SK-N-SH treated with all-trans-retinoic acid at 6 μM for 48 hours (cell line): ENCODE measurements at regions not wholly inside any gene's neighbourhood (a gene's known extent, or its start where the extent isn't known, plus 50 kb on each side); places are given as distances from the start of the nearest gene placed in this dataset.

ENCODE experiments used
- ATAC-seq: fragments of 200-7000 bp; cut with Tn5 transposase; 3 replicates; pipeline ENCODE4 v1.9.1; 2020; ENCODE audit warnings: mild to moderate bottlenecking, moderate library complexity
- ARNTL ChIP-seq: fragments of 450-650 bp; formaldehyde crosslinking; IDR thresholded peaks from 2 replicates; pipeline ENCODE4 v1.5.0; 2020; ENCODE audit warnings: low read depth, mild to moderate bottlenecking, moderate library complexity, borderline replicate concordance
- BACH2 ChIP-seq: fragments of 250-450 bp; sonication (Bioruptor Pico); IDR thresholded peaks from 2 replicates; pipeline ENCODE4 v1.9.0; 2021; ENCODE audit warnings: mild to moderate bottlenecking, borderline replicate concordance
- ESRRG ChIP-seq: fragments of 250-450 bp; sonication (Bioruptor Pico); IDR thresholded peaks from 2 replicates; pipeline ENCODE4 v1.6.1; 2021; ENCODE audit warnings: mild to moderate bottlenecking
- OSR1 ChIP-seq: fragments of 250-450 bp; sonication (Bioruptor Pico); IDR thresholded peaks from 2 replicates; pipeline ENCODE4 v1.8.0; 2022; ENCODE audit warnings: moderate library complexity, mild to moderate bottlenecking, inconsistent platforms
- POU6F1 ChIP-seq: fragments of 250-450 bp; sonication (Bioruptor Pico); IDR thresholded peaks from 2 replicates; pipeline ENCODE4 v1.8.0; 2021; ENCODE audit warnings: low read depth, mild to moderate bottlenecking, moderate library complexity, borderline replicate concordance
- PPARA ChIP-seq: fragments of 250-450 bp; sonication (Bioruptor Pico); IDR thresholded peaks from 2 replicates; pipeline ENCODE4 v1.5.0; 2020; ENCODE audit warnings: mild to moderate bottlenecking, borderline replicate concordance
- RARB ChIP-seq: fragments of 250-450 bp; sonication (Bioruptor Pico); IDR thresholded peaks from 2 replicates; pipeline ENCODE4 v1.8.0; 2021; ENCODE audit warnings: mild to moderate bottlenecking, moderate library complexity
- TCF4 ChIP-seq: fragments of 250-450 bp; sonication (Bioruptor Pico); IDR thresholded peaks from 2 replicates; pipeline ENCODE4 v1.8.0; 2021; ENCODE audit warnings: mild to moderate bottlenecking, moderate library complexity, borderline replicate concordance
- TOX ChIP-seq: fragments of 250-450 bp; sonication (Bioruptor Pico); IDR thresholded peaks from 2 replicates; pipeline ENCODE4 v1.8.0; 2021; ENCODE audit warnings: mild to moderate bottlenecking, moderate library complexity, borderline replicate concordance
- ZC3H10 ChIP-seq: fragments of 250-450 bp; sonication (Bioruptor Pico); IDR thresholded peaks from 2 replicates; pipeline ENCODE4 v1.5.1; 2021; ENCODE audit warnings: mild to moderate bottlenecking, moderate library complexity
- ZFP3 ChIP-seq: fragments of 250-450 bp; sonication (Bioruptor Pico); IDR thresholded peaks from 2 replicates; pipeline ENCODE4 v1.5.0; 2020; ENCODE audit warnings: mild to moderate bottlenecking, moderate library complexity
- ZFP30 ChIP-seq: fragments of 450-650 bp; formaldehyde crosslinking; IDR thresholded peaks from 2 replicates; pipeline ENCODE4 v1.5.0; 2022; ENCODE audit warnings: mild to moderate bottlenecking, moderate library complexity
- ZNF565 ChIP-seq: fragments of 450-650 bp; formaldehyde crosslinking; conservative IDR thresholded peaks from 2 replicates; pipeline ENCODE4 v1.5.0; 2020; ENCODE audit warnings: low read depth, mild to moderate bottlenecking, moderate library complexity
- ZNF70 ChIP-seq: fragments of 450-650 bp; formaldehyde crosslinking; IDR thresholded peaks from 2 replicates; pipeline ENCODE4 v1.5.0; 2020; ENCODE audit warnings: mild to moderate bottlenecking, moderate library complexity
- TF ChIP-seq, protein P1 (sequence below): fragments of 250-450 bp; sonication (Bioruptor Pico); IDR thresholded peaks from 2 replicates; pipeline ENCODE4 v1.8.0; 2020; ENCODE audit warnings: mild to moderate bottlenecking, moderate library complexity, borderline replicate concordance
- TF ChIP-seq, protein P2 (sequence below): fragments of 250-450 bp; sonication (Bioruptor Pico); IDR thresholded peaks from 2 replicates; pipeline ENCODE4 v1.5.1; 2021; ENCODE audit warnings: mild to moderate bottlenecking, moderate library complexity
- TF ChIP-seq, protein P3 (sequence below): fragments of 250-450 bp; sonication (Bioruptor Pico); IDR thresholded peaks from 2 replicates; pipeline ENCODE4 v1.5.1; 2020; ENCODE audit warnings: low read depth, mild to moderate bottlenecking, moderate library complexity
- TF ChIP-seq, protein P4 (sequence below): fragments of 250-450 bp; sonication (Bioruptor Pico); IDR thresholded peaks from 2 replicates; pipeline ENCODE4 v1.5.0; 2020; ENCODE audit warnings: mild to moderate bottlenecking, moderate library complexity

GRCh38 chr13:42686165-42686564, 95.2 kb upstream of the FAM216B start:
- no peak for ATAC-seq
- TF ChIP-seq, protein P1, sequence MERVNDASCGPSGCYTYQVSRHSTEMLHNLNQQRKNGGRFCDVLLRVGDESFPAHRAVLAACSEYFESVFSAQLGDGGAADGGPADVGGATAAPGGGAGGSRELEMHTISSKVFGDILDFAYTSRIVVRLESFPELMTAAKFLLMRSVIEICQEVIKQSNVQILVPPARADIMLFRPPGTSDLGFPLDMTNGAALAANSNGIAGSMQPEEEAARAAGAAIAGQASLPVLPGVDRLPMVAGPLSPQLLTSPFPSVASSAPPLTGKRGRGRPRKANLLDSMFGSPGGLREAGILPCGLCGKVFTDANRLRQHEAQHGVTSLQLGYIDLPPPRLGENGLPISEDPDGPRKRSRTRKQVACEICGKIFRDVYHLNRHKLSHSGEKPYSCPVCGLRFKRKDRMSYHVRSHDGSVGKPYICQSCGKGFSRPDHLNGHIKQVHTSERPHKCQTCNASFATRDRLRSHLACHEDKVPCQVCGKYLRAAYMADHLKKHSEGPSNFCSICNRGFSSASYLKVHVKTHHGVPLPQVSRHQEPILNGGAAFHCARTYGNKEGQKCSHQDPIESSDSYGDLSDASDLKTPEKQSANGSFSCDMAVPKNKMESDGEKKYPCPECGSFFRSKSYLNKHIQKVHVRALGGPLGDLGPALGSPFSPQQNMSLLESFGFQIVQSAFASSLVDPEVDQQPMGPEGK (CRISPR knock-in tag) = no peak

GRCh38 chr13:42688821-42689220, 92.6 kb upstream of the FAM216B start:
- TF ChIP-seq ZNF70 (CRISPR knock-in tag) = no peak
- TF ChIP-seq, protein P2, sequence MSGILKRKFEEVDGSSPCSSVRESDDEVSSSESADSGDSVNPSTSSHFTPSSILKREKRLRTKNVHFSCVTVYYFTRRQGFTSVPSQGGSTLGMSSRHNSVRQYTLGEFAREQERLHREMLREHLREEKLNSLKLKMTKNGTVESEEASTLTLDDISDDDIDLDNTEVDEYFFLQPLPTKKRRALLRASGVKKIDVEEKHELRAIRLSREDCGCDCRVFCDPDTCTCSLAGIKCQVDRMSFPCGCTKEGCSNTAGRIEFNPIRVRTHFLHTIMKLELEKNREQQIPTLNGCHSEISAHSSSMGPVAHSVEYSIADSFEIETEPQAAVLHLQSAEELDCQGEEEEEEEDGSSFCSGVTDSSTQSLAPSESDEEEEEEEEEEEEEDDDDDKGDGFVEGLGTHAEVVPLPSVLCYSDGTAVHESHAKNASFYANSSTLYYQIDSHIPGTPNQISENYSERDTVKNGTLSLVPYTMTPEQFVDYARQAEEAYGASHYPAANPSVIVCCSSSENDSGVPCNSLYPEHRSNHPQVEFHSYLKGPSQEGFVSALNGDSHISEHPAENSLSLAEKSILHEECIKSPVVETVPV = no peak
- TF ChIP-seq, protein P3, sequence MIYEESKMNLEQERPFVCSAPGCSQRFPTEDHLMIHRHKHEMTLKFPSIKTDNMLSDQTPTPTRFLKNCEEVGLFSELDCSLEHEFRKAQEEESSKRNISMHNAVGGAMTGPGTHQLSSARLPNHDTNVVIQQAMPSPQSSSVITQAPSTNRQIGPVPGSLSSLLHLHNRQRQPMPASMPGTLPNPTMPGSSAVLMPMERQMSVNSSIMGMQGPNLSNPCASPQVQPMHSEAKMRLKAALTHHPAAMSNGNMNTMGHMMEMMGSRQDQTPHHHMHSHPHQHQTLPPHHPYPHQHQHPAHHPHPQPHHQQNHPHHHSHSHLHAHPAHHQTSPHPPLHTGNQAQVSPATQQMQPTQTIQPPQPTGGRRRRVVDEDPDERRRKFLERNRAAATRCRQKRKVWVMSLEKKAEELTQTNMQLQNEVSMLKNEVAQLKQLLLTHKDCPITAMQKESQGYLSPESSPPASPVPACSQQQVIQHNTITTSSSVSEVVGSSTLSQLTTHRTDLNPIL (CRISPR knock-in tag) = no peak
- TF ChIP-seq, all 23 proteins: peak for 0
- no peak for ATAC-seq

DNA sequence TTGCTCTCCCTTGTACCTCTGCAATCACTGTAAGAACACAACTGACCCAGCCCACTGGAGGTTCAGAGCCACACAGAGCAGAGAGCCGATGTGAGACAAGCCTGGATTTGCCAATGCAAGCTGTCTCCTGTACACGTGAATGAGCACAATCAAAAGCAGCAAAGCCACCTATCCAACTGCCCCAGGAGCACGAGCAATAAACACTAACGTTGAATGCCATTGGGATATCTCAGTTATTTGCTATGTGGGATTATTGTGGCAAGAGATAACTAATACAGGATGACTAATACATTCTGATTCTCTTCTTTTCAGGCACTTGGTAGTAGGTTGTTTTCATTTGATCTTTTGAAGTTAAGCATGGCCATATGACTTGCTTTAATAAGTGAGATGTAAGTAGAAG, 85.2 kb upstream of the FAM216B start:
- TF ChIP-seq, protein P2 = no peak
- TF ChIP-seq, protein P1 (CRISPR knock-in tag) = no peak
- TF ChIP-seq TCF4 (CRISPR knock-in tag) (no peak), ZFP3 (CRISPR knock-in tag) (no peak), ARNTL (CRISPR knock-in tag) (no peak), ESRRG (CRISPR knock-in tag) (no peak), PPARA (CRISPR knock-in tag) (no peak), BACH2 (CRISPR knock-in tag) (no peak), RARB (CRISPR knock-in tag) (no peak), OSR1 (no peak), ZNF565 (CRISPR knock-in tag) (no peak), ZNF70 (CRISPR knock-in tag) (no peak), TOX (CRISPR knock-in tag) (no peak), ZC3H10 (CRISPR knock-in tag) (no peak), ZFP30 (CRISPR knock-in tag) (no peak), POU6F1 (CRISPR knock-in tag) (no peak)
- TF ChIP-seq, protein P4, sequence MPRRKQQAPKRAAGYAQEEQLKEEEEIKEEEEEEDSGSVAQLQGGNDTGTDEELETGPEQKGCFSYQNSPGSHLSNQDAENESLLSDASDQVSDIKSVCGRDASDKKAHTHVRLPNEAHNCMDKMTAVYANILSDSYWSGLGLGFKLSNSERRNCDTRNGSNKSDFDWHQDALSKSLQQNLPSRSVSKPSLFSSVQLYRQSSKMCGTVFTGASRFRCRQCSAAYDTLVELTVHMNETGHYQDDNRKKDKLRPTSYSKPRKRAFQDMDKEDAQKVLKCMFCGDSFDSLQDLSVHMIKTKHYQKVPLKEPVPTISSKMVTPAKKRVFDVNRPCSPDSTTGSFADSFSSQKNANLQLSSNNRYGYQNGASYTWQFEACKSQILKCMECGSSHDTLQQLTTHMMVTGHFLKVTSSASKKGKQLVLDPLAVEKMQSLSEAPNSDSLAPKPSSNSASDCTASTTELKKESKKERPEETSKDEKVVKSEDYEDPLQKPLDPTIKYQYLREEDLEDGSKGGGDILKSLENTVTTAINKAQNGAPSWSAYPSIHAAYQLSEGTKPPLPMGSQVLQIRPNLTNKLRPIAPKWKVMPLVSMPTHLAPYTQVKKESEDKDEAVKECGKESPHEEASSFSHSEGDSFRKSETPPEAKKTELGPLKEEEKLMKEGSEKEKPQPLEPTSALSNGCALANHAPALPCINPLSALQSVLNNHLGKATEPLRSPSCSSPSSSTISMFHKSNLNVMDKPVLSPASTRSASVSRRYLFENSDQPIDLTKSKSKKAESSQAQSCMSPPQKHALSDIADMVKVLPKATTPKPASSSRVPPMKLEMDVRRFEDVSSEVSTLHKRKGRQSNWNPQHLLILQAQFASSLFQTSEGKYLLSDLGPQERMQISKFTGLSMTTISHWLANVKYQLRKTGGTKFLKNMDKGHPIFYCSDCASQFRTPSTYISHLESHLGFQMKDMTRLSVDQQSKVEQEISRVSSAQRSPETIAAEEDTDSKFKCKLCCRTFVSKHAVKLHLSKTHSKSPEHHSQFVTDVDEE (CRISPR knock-in tag) = no peak
- ATAC-seq = peak; percentile 78
